Cardiac muscle cell (in vitro differentiated cells and primary cell): ENCODE measurements at regions not wholly inside any gene's neighbourhood (a gene's known extent, or its start where the extent isn't known, plus 50 kb on each side); places are given as distances from the start of the nearest gene placed in this dataset.

Experiments used
- DNase-seq, 2 donors: peaks; one replicate each; pipeline versions ENCODE4 v3.0.0 to v3.0.0-alpha.2; 2010 to 2017; ENCODE audit warnings: low read depth in 1 of 2, low spot score in 1 of 2
- H3K27ac ChIP-seq: fragments of 200-600 bp; sonication (generic); 2 replicates; pipeline ENCODE4 v1.5.1; 2016
- H3K27me3 ChIP-seq: fragments of 200-600 bp; sonication (generic); 2 replicates; pipeline ENCODE4 v1.6.0; 2016; ENCODE audit warnings: control low read depth
- H3K36me3 ChIP-seq: fragments of 200-600 bp; sonication (generic); 2 replicates; pipeline ENCODE4 v1.5.1; 2016; ENCODE audit warnings: control low read depth
- H3K4me1 ChIP-seq: fragments of 200-600 bp; sonication (generic); 2 replicates; pipeline ENCODE4 v1.8.1; 2017; ENCODE audit warnings: low read depth, mild to moderate bottlenecking, mixed run types
- H3K4me3 ChIP-seq: fragments of 200-600 bp; sonication (generic); 2 replicates; pipeline ENCODE4 v1.5.1; 2016; ENCODE audit warnings: mild to moderate bottlenecking
- H3K9me3 ChIP-seq: fragments of 200-600 bp; sonication (generic); 2 replicates; pipeline ENCODE4 v1.5.1; 2017; ENCODE audit warnings: low read depth, mild to moderate bottlenecking, control low read depth
- TF ChIP-seq, protein P1 (sequence below): IDR thresholded peaks from 2 replicates; pipeline ENCODE4 v1.5.1; 2012; ENCODE audit warnings: low read depth, mild to moderate bottlenecking, low read length

GRCh38 chr6:26240157-26241032 lies 124.6 kb upstream of the BTN3A2 start:
- H3K4me1 ChIP-seq, result peaks cover 1% of the 10 kb centered on the region
- no peaks in the 10 kb centered on the region for H3K9me3 ChIP-seq
- H3K27ac ChIP-seq, result peak overlapping the region; percentile 77
- H3K27me3 ChIP-seq, result no peaks in the 10 kb centered on the region
- peak; percentile 63 to 98 for DNase-seq
- H3K36me3 ChIP-seq, result no peaks in the 10 kb centered on the region
- TF ChIP-seq, protein P1, sequence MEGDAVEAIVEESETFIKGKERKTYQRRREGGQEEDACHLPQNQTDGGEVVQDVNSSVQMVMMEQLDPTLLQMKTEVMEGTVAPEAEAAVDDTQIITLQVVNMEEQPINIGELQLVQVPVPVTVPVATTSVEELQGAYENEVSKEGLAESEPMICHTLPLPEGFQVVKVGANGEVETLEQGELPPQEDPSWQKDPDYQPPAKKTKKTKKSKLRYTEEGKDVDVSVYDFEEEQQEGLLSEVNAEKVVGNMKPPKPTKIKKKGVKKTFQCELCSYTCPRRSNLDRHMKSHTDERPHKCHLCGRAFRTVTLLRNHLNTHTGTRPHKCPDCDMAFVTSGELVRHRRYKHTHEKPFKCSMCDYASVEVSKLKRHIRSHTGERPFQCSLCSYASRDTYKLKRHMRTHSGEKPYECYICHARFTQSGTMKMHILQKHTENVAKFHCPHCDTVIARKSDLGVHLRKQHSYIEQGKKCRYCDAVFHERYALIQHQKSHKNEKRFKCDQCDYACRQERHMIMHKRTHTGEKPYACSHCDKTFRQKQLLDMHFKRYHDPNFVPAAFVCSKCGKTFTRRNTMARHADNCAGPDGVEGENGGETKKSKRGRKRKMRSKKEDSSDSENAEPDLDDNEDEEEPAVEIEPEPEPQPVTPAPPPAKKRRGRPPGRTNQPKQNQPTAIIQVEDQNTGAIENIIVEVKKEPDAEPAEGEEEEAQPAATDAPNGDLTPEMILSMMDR, result no peak
- peak overlapping the region; percentile 46 for H3K4me3 ChIP-seq

DNA sequence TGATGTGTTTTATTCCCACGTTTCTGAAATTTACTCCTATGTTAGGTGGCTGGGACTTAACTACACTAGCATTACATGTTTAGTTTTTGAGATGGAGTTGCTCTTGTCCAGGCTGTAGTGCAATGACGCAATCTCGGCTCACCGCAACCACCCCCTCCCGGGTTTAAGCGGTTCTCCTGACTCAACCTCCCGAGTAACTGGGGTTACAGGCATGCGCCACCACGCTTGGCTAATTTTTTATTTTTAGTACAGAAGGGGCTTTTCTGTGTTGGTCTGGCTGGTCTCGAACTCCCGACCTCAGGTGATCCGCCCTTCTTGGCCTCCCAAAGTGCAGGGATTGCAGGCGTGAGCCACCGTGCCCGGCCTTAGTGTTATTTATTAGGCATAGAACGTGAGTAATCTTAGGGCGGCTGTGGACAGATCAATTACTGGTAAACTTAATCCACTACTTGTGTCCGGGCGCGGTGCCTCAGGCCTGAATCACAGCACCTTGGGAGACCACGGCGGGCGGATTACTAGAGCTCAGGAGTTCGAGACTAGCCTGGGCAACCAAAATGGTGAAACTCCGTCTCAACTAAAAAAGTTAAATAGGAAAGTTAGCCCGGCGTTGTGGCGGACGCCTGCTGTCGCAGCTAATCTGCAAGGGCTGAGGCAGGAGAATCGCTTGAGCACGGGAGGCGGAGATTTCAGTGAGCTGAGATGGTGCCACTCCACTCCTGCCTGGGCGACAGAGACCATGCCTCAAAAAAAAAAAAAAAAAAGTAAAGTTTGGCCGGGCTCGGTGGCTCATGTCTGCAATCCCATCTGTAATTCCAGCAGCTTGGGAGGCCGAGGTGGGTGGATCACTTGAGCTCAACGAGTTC lies 123.7 kb upstream of the BTN3A2 start:
- H3K36me3 ChIP-seq, result no peaks in the 10 kb centered on the region
- peak in 1 of 2 donors; percentile 89 for DNase-seq
- no peaks in the 10 kb centered on the region for H3K4me1 ChIP-seq
- no peaks in the 10 kb centered on the region for H3K9me3 ChIP-seq
- no peaks in the 10 kb centered on the region for H3K27me3 ChIP-seq
- H3K27ac ChIP-seq, result peak overlapping the region; percentile 77
- TF ChIP-seq, protein P1, result no peak
- peak overlapping the region; percentile 46 for H3K4me3 ChIP-seq

DNA sequence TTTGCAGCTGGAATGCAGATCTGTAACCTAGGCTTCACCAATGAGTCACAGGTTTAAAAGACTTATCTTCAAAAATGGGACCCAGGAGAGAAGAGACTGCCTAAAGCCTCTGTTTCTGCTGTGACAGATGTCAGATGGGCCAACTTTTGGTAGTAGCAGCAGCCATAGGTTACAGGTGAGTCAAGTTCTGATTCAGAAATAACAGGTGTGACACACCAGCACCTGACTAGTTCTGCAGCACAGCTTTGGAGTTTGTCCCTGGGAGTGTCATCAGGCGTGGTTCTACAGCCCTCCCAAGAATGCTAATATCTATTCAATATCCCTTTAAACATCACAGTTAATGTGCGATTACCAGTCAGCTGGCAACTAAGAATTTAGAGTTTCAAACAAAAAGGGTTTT lies 121.9 kb upstream of the BTN3A2 start:
- no peaks in the 10 kb centered on the region for H3K4me1 ChIP-seq
- no peaks in the 10 kb centered on the region for H3K27me3 ChIP-seq
- H3K36me3 ChIP-seq, result no peaks in the 10 kb centered on the region
- no peaks in the 10 kb centered on the region for H3K9me3 ChIP-seq
- no peak overlapping the region for H3K27ac ChIP-seq
- TF ChIP-seq, protein P1, result no peak
- DNase-seq, result no peak
- H3K4me3 ChIP-seq, result no peak overlapping the region

DNA sequence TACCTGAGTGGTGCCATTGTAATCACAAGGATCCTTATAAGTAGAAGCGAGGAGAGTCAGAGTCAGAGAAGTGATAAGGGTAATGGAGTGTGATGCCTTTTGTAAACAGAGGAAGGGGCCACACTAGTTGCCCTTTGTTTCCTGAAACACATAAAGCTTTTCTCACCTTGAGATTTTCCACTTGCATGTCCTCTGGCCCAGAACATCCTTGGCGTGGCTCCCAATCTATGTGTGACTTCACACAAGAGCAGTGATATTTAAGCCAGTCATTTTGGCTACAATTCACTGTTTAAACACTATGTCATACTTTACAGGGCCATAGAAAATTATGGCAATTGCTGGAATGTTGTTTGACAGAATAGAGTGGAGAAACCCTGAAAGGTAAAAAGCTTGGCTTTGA lies 121.2 kb upstream of the BTN3A2 start:
- H3K27me3 ChIP-seq, result no peaks in the 10 kb centered on the region
- H3K27ac ChIP-seq, result no peak overlapping the region
- no peaks in the 10 kb centered on the region for H3K36me3 ChIP-seq
- no peak overlapping the region for H3K4me3 ChIP-seq
- no peaks in the 10 kb centered on the region for H3K9me3 ChIP-seq
- no peaks in the 10 kb centered on the region for H3K4me1 ChIP-seq
- TF ChIP-seq, protein P1, result no peak
- DNase-seq, result no peak

DNA sequence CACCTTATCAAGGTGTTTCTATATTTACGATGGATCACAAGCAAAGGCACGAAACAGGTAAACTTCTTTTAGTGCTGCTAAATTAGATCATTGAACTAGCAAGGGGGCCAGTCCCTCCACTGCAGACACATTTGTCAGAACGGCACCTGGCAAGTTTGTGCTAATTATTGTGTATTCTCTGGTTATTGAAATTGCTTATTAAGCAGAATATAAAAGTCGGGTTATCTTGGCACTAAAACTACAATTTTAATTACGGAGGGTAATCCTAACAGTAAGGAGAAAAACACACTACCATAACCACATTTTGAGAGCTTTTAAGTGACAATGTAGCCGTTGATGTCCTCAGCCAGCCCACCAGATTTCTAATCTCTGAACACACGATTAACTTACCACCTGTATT lies 118.9 kb upstream of the BTN3A2 start:
- H3K9me3 ChIP-seq, result no peaks in the 10 kb centered on the region
- no peak overlapping the region for H3K4me3 ChIP-seq
- H3K36me3 ChIP-seq, result no peaks in the 10 kb centered on the region
- H3K27me3 ChIP-seq, result no peaks in the 10 kb centered on the region
- H3K4me1 ChIP-seq, result no peaks in the 10 kb centered on the region
- DNase-seq, result no peak
- TF ChIP-seq, protein P1, result no peak
- no peak overlapping the region for H3K27ac ChIP-seq
